GM18867 (cell line): ENCODE measurements at regions not wholly inside any gene's neighbourhood (a gene's known extent, or its start where the extent isn't known, plus 50 kb on each side); places are given as distances from the start of the nearest gene placed in this dataset.
A peak's percentile ranks its signal among the peaks of the same experiment; 100 is the strongest.
"Not testable (repeated sequence)": the region's sequence is repeated elsewhere in the genome, so short reads cannot be mapped to it uniquely, and the experiment has no call there.

Experiments
- ATAC-seq: cut with Tn5 transposase; IDR thresholded peaks from one replicate; pipeline ENCODE4 v1.9.1; 2021; ENCODE audit warnings: mild to moderate bottlenecking, moderate library complexity; ENCODE audit not compliant: unreplicated experiment

DNA sequence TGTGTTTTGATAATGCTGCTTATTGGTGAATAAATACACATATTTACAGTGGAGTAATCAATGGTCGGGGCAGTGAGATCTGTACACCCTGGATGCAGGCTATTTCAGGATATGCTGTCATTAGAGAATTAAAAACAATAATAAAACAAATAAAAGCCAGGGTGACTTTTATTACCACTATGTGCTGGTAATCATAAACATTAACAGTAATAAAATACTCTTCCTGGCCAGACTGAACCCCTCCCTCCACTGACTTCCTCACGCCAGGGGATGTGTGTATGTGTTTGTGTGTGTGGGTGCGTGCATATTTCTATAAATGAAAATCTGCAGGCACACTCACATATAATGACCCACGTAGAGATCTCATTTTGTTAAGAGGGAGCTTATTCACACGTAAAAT is 98.0 kb upstream of the MAP9 start:
- ATAC-seq: no peak

DNA sequence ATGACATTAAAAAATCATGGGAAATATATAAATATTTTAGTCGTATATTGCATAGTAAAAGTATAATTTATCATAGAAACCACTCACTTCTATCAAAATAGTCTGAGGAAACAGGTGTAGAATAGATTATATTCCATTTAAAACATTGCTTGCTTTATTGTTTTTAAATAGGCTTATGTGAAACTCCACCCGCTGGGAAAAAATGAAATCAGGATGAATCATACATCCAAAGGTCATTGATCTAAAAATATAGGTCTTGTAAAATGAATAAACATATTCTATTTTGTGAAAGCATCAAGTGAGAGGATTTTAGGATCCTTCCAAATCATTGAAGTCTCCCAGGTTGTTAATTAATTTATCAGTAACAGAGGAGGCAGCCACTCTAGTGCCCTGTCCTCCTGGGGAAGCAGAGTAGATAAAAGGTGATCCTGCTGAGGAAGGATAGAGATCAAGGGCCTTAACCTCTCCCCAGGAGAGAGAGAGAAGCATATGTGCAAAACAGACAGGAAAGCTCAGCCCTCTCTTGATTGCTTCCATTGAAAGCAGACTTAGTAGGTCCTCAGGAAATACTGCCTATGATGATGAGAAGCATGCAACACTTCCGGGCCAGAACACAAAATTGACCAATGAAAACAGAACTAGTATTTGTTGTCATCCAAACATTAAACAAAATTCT is 96.8 kb upstream of the MAP9 start:
- no peak for ATAC-seq

DNA sequence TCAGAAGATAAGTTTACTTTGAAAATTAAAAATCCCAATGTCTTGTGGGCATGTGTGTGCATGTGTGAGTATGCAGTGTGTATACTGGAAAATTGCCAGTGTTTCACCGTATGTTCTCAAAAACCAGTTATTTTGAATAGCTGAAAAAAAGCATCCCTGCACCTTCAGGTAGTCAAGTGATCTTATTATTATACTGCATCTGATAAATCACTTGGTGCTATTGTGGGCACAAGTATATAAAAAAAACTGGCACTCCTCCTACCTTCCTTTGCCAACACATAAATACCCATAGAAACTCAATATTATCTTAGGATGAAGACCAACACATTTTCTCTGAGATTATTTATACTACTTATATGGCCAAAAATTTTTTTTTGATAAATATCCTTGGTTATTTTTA is 91.5 kb upstream of the MAP9 start:
- no peak for ATAC-seq

DNA sequence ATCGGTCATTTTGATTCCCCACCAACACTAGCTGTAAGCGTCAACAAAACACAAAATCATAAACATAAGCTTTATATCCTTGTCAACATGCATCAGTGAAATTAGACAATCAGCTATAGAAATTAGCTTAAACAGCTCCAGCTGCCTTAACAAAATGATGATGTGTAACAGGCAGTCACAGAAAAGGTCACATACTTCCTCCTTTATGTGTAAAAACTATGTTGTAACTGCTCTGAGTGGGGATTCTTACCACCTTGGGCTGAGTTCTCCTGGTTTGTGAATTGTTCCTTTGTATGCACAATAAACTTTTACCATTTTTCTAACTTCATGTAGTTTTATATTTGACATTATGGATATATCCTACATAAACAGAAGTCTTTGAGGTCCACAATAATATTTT is 73.9 kb upstream of the MAP9 start:
- ATAC-seq: no peak

DNA sequence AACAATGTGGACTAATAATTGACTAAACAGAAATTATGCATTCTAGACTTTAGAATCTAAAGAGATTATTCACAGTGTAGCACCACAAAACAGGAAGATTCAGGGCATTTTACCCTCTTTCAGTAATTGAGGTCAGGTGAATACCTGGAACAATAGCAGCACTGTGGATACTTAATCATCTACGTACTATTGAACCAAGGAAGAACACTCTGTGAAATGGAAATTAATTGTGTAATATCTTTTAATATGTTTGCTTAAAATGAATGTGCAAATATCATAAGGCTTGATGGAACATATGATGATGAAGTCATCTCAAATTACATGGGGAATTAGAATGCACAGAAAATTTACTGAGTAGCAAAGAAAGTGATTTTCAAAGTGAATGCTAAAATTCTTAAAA is 68.5 kb upstream of the MAP9 start:
- no peak for ATAC-seq

DNA sequence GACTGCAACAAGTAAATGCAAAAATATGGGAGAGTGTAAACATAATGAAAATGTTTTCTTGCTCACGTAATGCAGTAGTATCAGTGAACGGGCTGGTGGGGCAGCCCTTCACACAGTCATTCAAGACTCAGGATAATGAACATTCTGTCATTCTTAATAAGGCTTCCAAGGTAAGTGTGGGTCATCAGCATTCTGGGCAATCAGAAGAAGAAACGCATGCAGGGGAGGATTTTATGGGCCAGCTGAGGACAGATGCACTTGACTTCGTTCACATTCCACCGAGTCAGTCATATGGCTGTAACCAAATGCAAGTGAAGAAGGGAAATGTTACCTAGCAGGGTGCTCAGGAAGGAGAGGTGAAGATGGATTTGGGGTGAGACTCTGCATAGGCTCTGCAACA is 68.0 kb upstream of the MAP9 start:
- ATAC-seq: no peak

DNA sequence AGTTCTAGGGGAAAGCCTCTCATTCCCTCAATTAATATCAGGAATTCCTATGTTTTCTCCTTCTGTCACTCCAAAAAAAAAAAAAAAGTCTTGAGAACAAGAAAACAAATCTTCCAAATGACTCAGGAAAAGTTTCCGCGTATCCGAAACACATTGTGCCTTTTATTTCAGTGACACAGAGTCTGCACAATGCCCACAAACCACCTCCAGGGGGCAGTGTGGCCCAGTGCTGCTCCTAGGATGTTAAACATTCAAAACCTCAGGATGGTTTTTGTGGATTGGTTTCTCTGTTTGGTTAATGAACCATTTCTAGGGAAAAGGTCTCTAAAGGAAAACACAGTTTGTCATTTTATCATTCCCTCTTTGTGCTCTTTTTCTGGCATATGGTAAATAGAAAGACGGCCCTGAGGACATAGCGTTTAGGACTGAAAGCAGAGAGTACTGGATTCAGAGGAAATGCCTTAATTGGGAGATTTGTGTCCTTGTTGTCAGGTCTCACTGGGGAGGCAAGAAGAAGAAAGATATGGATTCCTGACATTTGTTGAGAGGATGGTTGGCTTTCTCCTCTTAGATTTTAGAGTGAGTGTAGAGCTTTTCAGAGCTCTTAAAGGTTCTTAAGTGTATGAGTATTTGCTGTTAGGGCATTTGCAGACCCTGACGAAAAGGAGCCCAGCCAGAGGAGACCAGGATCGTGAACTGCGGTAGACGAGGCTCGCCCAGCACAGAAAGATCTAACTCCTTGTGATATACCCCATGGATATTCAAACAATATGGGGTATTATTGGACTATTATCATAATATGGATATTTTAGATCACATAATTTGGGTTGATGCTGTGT is 65.7 kb upstream of the MAP9 start:
- ATAC-seq: peak; percentile 91

DNA sequence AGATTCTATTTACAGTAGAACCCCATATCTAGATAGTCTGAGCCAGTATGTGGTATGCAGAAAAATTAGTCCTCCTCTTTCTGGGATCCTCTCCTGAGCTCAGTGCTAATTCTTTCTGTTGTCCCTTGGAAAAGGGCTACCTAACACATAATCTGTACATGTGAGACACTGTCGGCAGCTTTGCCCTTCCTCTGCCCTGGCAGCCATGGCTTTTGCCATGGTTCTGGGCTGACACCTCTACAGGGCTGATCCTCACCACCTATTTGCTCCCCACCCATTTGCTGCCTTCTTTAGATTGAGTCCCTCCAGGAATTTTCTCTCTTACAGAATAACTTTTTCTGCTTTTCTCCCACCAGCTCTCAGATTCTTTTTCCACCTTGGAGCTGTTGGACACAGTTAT is 64.7 kb upstream of the MAP9 start:
- no peak for ATAC-seq

DNA sequence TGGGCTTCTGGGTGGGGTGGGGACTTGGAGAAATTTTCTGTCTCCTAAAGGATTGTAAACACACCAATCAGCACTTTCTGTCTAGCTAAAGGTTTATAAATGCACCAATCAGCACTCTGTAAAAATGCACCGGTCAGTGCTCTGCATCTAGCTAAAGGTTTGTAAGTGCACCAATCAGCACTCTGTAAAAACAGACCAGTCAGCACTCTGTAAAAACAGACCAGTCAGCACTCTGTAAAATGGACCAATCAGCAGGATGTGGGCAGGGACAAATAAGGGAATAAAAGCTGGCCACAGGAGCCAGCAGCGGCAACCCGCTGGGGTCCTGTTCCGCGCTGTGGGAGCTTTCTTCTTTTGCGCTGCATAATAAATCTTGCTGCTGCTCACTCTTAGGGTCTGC is 63.0 kb upstream of the MAP9 start:
- not testable (repeated sequence) for ATAC-seq

DNA sequence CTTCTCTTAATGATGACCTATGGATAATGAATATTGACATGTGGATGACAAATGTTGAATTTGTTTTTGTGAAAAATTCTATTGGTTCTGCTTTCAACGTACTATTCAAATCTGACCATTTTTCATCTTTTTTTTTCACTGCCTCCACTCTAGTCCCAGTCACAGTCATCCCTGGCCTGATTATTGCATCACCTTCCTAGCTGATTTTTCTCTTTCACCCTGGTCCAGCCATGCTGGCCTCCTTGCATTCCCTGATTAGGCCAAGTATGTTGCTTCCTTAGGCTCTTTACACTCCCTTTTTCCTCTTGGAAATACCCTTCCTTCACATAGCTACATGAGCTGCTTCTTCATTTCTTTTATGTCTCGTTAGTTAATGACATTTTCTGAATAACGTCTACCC is 58.1 kb upstream of the MAP9 start:
- ATAC-seq: no peak

DNA sequence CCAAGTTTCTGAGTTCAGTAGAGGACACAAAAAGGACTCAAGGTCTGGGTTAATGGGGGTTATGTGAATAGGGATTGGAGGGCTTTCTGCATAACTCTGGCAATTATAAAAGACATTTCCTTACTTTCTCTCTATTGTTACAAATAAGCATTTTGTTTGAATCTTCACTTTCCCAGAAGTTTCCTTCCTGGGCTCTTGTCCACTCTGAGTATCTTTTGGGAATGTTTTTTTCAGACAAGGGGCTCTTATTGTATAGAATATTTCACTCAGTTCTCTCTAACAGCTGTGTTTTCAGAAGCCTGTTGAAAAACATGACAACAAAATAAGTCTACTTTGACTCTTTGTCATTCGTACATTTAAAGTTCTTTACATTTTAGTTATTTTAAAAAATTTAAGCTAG is 57.6 kb upstream of the MAP9 start:
- ATAC-seq: no peak

DNA sequence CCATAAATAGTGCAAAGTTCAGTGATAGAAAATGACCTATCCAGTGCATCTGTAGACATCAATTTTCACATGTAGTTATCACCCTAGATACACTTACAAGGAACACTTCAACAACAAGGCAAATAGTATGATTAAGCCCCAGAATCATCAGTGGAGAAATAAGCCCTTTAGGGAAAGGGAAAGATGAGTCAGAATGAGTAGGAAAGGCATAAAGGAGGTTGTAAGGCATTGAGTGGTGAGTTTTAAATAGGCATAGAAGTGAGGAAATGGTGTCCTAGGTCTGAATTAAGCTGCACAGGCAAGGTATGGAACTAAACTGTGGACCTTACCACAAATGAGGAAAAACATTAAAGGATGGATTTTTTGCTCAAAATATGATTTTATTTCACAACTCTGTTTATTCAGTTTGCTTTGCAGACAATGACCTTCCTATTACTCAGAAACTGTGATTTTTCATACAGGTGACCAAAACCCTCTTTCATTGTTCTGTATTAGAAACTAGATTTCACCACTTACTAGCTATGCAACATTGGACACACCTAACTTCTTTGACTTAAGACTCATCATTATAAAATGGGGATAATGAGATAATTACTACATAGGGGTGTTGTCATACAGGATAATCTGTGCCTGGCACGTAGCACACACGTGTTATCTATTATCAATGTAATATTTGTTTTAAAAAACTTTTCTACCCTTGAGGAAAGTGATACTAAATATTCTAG is 57.0 kb upstream of the MAP9 start:
- ATAC-seq: no peak

DNA sequence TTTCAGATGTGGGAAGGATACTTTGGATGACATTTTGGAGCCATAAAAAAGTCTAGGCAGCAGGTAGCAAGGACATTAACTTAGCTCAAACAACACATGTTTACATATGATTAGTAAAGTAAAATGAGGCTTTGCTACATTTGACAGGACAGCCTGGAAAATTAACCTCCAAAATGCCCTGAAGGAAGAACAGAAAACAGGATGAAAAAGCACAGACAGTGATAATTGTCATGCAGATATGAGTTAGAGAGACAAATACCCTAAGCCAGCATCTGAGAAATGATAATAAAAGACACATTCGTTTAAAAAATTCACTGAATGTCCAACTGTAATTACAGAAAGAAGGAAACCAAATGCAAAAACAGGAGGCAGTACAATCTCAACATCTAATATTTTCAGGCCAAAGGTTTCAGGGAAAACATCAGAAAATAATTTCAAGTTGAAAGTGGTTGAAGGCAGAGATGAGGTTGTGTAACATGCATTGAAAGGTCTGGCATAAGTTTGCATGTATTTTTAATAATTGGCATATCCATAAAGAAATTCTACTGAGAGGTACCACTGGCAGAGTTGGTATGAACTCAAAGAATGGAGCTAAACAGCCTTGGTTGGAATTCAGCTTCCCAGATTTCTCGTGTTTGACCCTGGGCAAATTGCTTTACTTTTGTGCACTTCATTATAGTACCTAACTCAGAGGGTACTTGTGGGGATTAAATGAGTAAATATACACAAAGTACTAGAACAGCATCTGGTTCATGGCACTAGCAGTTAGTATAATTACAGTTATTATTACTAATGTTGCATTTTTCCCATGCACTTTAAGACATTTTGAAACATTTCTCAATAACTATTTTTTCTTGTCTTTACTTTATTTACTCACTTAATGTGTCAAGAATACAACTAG is 54.4 kb upstream of the MAP9 start:
- ATAC-seq: no peak

DNA sequence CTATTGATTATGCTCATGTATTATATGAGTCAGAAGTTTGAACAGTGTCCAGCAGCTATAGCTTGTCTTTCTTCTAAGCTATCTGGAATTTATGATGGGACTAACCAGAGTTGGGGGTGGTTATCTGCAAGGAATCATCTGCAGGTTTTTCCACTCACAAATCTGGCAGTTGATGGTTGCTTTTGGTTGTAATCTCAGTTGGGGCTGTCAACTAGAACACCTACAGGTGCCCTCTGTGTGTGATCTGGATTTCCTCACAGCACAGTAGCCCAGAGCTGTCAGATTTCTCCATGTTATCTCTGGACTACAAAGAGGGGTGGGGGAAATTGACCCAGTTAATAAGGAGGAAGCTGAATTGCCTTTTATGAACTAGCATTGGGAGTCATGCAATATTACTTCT is 51.4 kb upstream of the MAP9 start:
- ATAC-seq: no peak

DNA sequence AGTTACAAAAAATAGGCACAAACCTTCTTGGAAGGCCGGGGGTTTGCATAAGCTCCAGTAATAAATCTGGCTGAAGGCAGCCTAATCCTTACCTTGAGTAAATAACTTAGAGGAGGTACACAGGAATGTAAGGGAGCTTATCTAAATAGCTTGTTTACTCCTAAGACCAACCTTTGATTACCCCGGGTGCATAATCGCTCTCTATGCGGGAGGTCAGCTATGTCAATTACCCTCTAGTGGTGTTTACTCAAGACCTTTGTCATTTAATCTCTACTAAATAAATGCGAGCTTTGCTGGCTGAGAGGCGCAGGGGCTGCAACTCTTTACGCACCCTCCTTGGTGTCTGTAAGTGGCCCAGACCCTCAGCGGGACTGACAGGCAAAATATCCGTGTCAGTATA is 50.2 kb upstream of the MAP9 start:
- no peak for ATAC-seq
